Uterus (tissue), 2 donors: ENCODE measurements at regions not wholly inside any gene's neighbourhood (a gene's known extent, or its start where the extent isn't known, plus 50 kb on each side); places are given as distances from the start of the nearest gene placed in this dataset.

Experiments
- CTCF ChIP-seq, 4 experiments: fragments of 200-600 bp in 2 of 4; fragments of 450-650 bp in 2 of 4; sonication (generic) in 2 of 4; IDR thresholded peaks; one replicate each; pipeline ENCODE4 v1.5.1; 2016 to 2019; ENCODE audit warnings: antibody characterized with exemption in 4 of 4, mild to moderate bottlenecking in 2 of 4, moderate library complexity in 1 of 4
- POLR2A ChIP-seq, 2 donors: fragments of 450-650 bp; IDR thresholded peaks; one replicate each; pipeline ENCODE4 v1.6.1; 2016; ENCODE audit warnings: antibody characterized with exemption in 2 of 2, mild to moderate bottlenecking in 1 of 2, moderate library complexity in 1 of 2

DNA sequence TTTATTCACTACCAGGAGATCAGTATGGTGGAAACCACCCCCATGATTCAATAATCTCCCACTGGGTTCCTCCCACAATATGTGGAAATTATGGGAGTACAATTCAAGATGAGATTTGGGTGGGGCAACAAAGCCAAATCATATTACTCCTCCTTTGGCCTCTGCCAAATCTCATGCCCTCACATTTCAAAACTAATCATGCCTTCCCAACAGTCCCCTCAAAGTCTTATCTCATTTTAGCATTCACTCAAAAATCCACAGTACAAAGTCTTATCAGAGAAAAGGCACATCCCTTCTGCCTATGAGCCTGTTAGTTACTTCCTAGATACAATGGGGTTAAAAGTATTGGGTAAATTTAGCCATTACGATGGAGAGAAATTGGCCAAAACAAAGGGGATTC is 989.5 kb upstream of the CNTNAP5 start:
- TF ChIP-seq CTCF (IDR thresholded peaks at IDR 0.05) (no peak), POLR2A (IDR thresholded peaks at IDR 0.05) (no peak)
